NCI-H82 treated with DMSO at 0.1 percent for 48 hours (cell line): ENCODE measurements at regions not wholly inside any gene's neighbourhood (a gene's known extent, or its start where the extent isn't known, plus 50 kb on each side); places are given as distances from the start of the nearest gene placed in this dataset.
"Not testable (repeated sequence)": the region's sequence is repeated elsewhere in the genome, so short reads cannot be mapped to it uniquely, and the experiment has no call there.

ENCODE experiments used
- DNase-seq: peaks from one replicate; lab custom pipeline; 2025; ENCODE audit not compliant: unreplicated experiment; lab: John Stamatoyannopoulos, UW

DNA sequence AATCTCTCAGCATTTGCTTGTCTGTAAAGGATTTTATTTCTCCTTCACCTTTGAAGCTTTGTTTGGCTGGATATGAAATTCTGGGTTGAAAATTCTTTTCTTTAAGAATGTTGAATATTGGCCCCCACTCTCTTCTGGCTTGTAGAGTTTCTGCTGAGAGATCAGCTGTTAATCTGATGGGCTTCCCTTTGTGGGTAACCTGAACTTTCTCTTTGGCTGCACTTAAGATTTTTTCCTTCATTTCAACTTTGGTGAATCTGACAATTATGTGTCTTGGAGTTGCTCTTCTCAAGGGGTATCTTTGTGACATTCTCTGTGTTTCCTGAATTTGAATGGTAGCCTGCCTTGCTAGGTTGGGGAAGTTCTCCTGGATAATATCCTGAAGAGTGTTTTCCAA is 189.4 kb downstream of the TTC6 start:
- not testable (repeated sequence) for DNase-seq

DNA sequence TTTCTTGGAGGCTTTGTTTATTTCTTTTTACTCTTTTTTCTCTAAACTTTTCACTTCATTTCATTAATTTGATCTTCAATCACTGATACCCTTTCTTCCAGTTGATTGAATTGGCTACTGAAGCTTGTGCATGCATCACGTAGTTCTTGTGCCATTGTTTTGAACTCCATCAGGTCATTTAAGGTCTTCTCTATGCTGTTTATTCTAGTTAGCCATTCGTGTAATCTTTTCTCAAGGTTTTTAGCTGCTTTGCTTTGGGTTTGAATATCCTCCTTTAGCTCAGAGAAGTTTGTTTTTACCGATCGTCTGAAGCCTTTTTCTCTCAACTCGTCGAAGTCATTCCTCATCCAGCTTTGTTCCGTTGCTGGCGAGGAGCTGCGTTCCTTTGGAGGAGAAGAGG is 189.9 kb downstream of the TTC6 start:
- DNase-seq, result not testable (repeated sequence)

DNA sequence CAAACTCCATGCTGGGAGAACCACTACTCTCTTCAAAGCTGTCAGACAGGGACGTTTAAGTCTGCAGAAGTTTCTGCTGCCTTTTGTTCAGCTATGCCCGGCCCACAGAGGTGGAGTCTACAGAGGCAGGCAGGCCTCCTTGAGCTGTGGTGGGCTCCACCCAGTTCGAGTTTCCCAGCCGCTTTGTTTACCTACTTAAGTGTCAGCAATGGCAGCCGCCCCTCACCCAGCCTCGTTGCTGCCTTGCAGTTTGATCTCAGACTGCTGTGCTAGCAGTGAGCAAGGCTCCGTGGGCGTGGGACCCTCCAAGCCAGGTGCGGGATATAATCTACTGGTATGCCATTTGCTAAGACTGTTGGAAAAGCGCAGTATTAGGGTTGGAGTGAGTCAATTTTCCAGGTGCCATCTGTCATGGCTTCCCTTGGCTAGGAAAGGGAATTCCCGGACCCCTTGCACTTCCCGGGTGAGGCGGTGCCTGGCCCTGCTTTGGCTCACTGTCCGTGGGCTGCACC is 190.7 kb downstream of the TTC6 start:
- DNase-seq, result not testable (repeated sequence)

DNA sequence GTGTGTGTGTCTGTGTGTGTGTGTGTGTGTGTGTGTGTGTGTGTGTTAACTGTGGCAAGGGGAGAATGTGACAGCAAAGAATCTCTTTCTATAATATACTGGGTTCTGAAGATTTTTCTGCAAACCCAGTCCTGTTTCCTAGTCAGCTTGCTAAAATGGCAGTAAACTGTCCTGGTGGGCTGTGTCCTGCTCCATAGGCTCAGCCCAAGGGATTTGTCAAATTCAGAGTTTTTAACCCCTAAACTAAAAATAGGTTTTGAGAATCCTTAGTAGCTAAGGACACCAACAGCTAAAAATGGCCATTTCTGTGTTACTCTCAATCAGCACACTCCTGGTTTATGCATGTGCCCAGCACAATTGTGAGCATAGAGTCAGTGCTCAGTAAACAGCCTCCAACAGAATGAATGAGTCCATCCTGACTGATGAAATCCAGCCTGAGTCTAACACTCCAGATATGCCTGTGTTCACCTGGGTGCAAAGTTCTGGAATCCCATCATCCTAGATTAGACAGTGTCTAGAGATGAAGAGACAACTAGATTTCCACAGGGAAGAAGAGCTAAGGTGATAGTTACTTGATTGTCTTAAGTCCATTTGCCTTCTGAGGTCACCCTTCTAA is 192.6 kb downstream of the TTC6 start:
- DNase-seq, result no peak

DNA sequence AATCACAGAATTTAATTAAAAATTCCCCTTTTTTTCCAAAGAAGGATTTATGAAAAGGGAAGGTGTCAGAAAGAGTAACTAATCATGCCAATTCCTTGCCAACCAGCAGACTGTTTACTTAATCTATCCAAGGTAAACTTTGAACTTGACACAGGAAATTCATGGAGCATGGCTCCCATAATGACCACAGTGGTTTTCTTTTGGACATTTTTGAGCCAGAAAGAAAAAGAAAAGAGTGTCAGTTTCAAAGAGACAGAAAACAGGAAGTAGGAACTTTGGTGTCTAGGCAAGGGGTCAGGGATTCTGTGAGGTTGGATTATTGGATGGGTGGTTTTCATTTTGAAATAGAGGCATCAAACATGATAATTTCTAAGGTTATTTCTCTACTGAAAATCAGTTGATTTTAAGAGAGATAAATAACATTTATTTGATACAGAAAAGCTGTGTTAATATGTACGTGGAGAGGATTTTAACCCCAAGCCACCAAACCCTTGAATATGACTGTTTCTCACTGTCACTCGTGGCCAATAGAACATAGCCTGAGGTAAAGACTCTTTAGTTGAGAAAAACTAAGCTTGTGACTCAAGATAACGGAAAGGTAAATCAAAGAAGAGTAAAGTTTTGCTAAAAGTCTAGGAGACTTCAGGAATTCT is 196.1 kb downstream of the TTC6 start:
- DNase-seq, result no peak

DNA sequence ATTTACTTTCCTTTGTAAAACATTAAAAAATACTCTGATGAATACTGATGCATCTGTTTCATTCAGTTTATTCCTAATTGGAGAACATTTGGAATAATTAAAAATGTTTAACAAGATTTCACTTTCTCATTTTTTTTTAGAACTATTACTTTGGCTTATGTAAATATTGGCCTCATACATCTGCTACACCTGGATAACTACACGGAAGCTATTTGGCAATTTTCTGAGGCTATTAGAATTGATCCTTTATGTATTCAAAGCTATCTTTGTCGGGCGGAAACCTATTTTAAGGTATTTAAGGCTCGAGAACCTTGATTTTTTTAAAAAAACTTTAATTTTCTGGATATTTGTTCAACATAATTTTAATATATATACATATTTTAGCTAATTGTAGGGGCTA is 196.7 kb downstream of the TTC6 start:
- no peak for DNase-seq

GRCh38 chr14:37796703-37797416 is 201.4 kb downstream of the TTC6 start:
- no peak for DNase-seq

GRCh38 chr14:37797675-37798074 is 202.2 kb downstream of the TTC6 start:
- no peak for DNase-seq

GRCh38 chr14:37807722-37808121 is 212.3 kb downstream of the TTC6 start:
- DNase-seq, result no peak

DNA sequence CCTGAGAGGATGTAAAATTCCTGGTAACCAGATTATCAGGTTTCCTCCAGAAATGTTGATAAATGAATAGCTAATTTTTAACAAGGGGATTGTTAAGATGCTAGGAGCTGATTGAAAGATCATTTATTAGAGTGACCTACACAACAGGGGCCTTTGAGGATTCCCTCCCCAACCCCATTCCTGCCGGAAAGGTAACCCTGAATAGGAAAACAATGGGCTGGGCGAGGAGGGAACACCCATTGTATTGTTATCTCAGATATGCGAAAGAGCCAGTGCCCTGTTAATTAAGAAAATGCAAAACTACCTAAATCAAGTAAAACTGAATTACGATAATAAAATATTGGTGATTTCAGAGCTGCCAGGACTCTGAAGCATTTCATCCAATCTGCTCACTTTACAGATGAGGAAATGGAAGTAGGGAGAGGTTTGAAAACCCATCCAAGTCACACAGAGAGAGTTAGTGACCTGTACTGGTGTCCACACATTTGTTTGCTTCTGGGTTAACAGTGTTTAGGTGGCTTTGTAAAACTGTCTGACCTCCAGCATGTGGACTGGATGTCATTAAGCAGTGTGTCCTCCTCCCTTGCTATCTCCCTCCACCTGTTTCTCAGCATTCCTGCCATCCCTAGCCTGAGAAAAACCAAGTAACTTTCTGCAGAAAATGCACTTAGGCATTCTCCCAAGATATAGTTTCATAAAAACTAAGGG is 214.8 kb downstream of the TTC6 start:
- no peak for DNase-seq

DNA sequence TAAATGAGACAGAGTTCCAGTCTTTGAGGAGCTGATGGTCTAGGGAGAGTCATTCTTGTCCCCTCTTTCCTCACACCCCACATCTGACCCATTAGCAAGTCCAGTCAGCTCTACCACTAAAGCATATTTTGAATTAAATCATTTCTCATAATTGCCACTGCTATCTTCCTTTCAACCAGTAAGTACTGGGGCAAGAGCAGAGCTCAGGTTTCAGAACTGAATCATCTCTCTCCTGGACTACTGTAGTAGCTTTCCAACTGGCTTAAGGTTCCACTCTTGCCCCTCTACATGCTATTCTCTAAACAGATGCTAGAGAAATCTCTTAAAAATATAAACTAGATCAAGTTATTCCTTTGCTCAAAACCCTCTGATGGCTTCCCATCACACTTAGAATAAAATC is 218.3 kb downstream of the TTC6 start:
- no peak for DNase-seq

- peak; percentile 19 for DNase-seq
Observed at GRCh38 chr14:37816135-37816534, 220.7 kb downstream of the TTC6 start.

DNA sequence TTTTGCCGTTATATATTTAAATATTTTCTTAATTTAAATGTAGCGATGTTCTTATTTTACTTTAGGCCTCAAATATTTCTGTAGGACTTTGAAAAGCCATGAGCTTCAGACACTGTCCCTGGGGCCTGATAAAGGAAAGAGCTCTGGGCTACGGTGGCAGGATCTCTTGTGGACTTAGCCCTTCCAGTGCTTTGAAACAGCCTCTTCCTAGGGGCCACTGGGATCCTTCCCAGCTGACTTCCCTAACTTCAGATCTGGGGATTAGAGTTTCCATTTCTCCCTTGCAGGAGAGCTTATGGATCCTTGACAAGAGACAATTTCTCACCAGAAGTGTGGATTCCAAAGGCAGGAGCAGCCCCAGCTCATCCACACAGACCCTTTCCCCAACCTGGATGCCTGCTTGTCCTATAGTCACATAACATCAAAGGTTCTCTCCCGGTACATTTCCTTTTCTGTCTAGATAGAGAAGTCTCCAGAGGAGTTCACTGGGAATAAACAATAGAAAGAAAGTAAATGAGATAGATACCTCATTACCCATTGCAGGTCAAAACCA is 221.4 kb downstream of the TTC6 start:
- peak; percentile 17 for DNase-seq

GRCh38 chr14:37819155-37820015 is 224.0 kb downstream of the TTC6 start:
- no peak for DNase-seq

DNA sequence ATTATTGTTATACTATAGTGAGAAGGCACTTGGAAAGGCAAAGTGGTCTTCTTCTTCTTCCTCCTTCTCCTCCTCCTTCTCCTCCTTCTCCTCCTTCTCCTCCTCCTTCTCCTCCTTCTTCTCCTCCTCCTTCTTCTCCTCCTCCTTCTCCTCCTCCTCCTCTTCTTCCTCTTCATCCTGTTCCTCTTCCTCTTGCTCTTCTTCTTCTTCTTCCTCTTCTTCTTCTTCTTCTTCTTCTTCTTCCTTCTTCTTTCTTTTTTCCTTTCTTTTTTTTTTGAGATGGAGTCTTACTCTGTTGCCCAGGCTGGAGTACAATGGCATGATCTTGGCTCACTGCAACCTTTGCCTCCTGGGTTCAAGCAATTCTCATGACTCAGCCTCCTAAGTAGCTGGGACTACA is 225.4 kb downstream of the TTC6 start:
- not testable (repeated sequence) for DNase-seq

DNA sequence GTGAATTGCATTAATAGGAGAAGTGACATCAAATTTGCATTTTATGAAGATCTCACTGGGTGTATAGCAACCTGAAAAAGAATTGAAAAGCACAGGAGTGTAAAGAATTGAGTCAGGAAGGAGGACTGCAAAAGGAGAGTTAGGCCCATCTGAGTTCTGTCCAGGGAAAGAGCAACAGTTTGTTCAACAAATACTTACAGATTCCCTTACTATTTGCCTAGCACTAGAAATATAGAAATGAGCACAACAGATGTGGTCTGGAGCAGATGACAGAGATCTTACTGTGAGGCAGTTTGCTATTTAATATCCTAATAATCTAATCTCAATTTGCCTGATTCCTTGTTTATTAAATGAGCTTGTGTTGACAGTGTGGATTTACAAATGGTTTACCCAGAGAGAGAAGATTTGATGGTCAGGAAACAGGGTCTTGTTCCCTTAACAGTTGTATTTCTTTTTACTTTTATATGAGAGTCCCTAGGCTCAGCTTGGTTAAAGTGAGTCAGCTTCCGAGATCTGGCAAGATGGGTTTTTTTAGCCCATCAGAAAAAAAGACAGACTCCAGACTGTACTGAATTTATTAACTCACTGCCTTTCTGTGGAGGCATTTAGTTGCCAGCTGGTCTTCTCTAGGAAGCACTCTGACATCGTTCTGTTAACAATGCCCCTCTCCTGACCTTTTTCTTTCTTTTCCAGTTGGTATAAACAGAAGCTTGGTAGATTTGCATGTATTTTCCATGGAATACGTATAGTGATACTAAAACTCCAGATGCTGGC is 229.7 kb downstream of the TTC6 start:
- no peak for DNase-seq

- DNase-seq, result no peak
Observed at GRCh38 chr14:37826869-37827268, 231.4 kb downstream of the TTC6 start.

GRCh38 chr14:37830271-37830670 is 234.8 kb downstream of the TTC6 start:
- DNase-seq, result no peak

DNA sequence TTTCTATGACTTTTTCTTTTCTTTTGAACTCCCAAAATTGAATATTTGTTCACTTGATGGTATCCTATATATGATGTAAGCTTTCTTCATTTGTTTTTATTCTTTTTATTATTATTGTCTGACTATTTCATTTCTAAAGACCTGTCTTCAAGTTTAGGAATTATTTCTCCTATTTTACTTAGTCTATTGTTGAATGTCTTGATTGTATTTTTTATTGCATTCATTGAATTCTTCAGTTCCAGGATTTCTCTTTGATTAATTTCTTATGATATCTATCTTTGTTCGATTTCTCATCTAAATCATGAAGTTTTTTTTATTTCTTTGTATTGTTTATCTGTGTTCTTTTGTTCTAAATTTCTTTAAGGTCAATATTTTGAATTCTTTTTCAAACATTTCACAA is 238.8 kb downstream of the TTC6 start:
- DNase-seq, result no peak

GRCh38 chr14:37838778-37839177 is 243.3 kb downstream of the TTC6 start:
- DNase-seq, result not testable (repeated sequence)
